Activated CD4-positive, alpha-beta T cell treated with anti-CD3 and anti-CD28 coated beads for 24 hours (primary cell): ENCODE measurements at regions not wholly inside any gene's neighbourhood (a gene's known extent, or its start where the extent isn't known, plus 50 kb on each side); places are given as distances from the start of the nearest gene placed in this dataset.
A peak's percentile ranks its signal among the peaks of the same experiment; 100 is the strongest.
"Not testable (repeated sequence)": the region's sequence is repeated elsewhere in the genome, so short reads cannot be mapped to it uniquely, and the experiment has no call there.

ENCODE experiments used
- DNase-seq, 2 donors: peaks; one replicate each; pipeline ENCODE4 v3.0.0-alpha.2; 2020; ENCODE audit warnings: low read depth in 2 of 2

GRCh38 chr15:55126111-55126510 lies 70.6 kb downstream of the RSL24D1 start:
- DNase-seq = no peak

GRCh38 chr15:55124616-55125015 lies 72.1 kb downstream of the RSL24D1 start:
- DNase-seq = no peak

- no peak for DNase-seq
Observed at GRCh38 chr15:55118344-55118870, 78.3 kb downstream of the RSL24D1 start.

GRCh38 chr15:55116636-55117035 lies 80.1 kb downstream of the RSL24D1 start:
- no peak for DNase-seq

GRCh38 chr15:55113736-55114135 lies 83.0 kb downstream of the RSL24D1 start:
- no peak for DNase-seq

- no peak for DNase-seq
Observed at GRCh38 chr15:55112706-55113105, 84.0 kb downstream of the RSL24D1 start.

GRCh38 chr15:55110446-55110845 lies 86.3 kb downstream of the RSL24D1 start:
- DNase-seq = no peak

GRCh38 chr15:55108858-55109518 lies 87.8 kb downstream of the RSL24D1 start:
- peak; percentile 10 to 42 for DNase-seq

- no peak for DNase-seq
Observed at GRCh38 chr15:55108448-55108847, 88.3 kb downstream of the RSL24D1 start.

- DNase-seq = no peak
Observed at GRCh38 chr15:55106155-55106554, 90.6 kb downstream of the RSL24D1 start.

GRCh38 chr15:55094136-55094535 lies 102.6 kb downstream of the RSL24D1 start:
- DNase-seq = no peak

- no peak for DNase-seq
Observed at GRCh38 chr15:55088207-55088606, 108.5 kb downstream of the RSL24D1 start.

GRCh38 chr15:55084673-55085072 lies 112.1 kb downstream of the RSL24D1 start:
- DNase-seq = no peak

GRCh38 chr15:55084216-55084615 lies 112.5 kb downstream of the RSL24D1 start:
- DNase-seq = no peak

GRCh38 chr15:55077052-55077451 lies 119.7 kb downstream of the RSL24D1 start:
- DNase-seq = not testable (repeated sequence)

- no peak for DNase-seq
Observed at GRCh38 chr15:55074431-55074830, 122.3 kb downstream of the RSL24D1 start.

GRCh38 chr15:55063970-55064369 lies 132.8 kb downstream of the RSL24D1 start:
- DNase-seq = not testable (repeated sequence)

GRCh38 chr15:55060836-55061235 lies 135.9 kb downstream of the RSL24D1 start:
- DNase-seq = no peak

- DNase-seq = no peak
Observed at GRCh38 chr15:55056500-55056899, 140.2 kb downstream of the RSL24D1 start.

- DNase-seq = no peak
Observed at GRCh38 chr15:55044162-55044561, 152.6 kb downstream of the RSL24D1 start.

GRCh38 chr15:55037071-55037470 lies 159.7 kb downstream of the RSL24D1 start:
- no peak for DNase-seq

GRCh38 chr15:55035749-55036148 lies 161.0 kb downstream of the RSL24D1 start:
- no peak for DNase-seq

- no peak for DNase-seq
Observed at GRCh38 chr15:55033574-55033973, 163.2 kb downstream of the RSL24D1 start.

- DNase-seq = no peak
Observed at GRCh38 chr15:55031727-55032126, 165.0 kb downstream of the RSL24D1 start.
